ENCODE measurements at regions not wholly inside any gene's neighbourhood (a gene's known extent, or its start where the extent isn't known, plus 50 kb on each side); places are given as distances from the start of the nearest gene placed in this dataset.

DNA sequence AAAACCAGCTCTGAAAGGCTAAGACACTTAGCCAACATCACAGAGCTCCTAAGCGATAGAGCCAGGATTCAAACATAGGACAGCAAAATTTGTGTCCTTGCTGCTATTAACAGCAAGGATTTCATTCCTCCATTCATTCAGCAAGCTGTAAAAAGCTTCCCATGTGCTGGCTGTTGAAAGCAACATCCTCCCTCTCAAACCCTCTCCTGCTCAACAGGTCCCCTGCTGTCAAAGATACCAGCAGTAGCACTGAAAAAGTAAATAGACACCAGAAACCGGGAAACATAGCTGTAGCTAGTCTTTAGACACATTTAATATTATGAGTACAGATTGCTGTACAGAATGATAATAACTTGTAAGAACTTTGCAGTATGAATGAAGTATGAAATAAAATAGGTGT, 52.6 kb upstream of the ADAMTSL1 start:
- DNase-seq = no peak

DNA sequence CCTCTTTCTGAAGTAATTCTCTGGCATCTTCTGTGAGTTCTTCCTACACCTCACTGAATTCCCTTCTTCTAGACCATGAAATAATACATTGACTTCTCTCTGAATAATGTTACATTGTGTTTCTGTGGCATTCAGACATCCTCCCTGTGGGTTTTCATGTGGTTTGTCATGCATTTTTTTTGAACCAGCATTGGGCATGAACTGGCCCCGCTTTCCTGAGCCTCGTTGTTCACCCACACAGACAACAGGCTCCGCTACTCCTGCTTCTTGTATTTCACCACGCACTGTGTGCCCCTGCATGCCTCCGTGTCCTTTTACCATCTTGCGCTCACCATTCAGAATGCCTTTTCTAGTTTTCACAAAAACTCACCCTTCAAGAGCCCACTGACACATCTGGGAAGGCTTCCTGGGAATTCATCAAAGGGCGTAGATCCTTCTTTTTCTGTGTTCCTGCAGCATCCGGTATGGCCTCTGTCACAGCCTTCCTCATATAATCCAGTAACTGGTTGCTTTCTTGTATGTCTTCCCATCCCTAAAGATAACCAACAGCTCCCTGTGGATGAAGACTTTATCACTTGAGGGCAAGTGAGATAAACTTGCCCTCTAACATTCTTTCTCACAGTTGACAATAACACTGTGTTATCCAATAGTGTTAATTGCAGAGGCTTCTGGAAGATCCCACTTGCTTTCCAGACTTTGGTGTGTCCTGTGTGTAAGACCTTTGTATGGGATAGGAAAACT, 51.5 kb upstream of the ADAMTSL1 start:
- no peak for DNase-seq

GRCh38 chr9:18423791-18424531, 50.0 kb upstream of the ADAMTSL1 start:
- no peak for DNase-seq
